ENCODE measurements at regions not wholly inside any gene's neighbourhood (a gene's known extent, or its start where the extent isn't known, plus 50 kb on each side); places are given as distances from the start of the nearest gene placed in this dataset.

DNA sequence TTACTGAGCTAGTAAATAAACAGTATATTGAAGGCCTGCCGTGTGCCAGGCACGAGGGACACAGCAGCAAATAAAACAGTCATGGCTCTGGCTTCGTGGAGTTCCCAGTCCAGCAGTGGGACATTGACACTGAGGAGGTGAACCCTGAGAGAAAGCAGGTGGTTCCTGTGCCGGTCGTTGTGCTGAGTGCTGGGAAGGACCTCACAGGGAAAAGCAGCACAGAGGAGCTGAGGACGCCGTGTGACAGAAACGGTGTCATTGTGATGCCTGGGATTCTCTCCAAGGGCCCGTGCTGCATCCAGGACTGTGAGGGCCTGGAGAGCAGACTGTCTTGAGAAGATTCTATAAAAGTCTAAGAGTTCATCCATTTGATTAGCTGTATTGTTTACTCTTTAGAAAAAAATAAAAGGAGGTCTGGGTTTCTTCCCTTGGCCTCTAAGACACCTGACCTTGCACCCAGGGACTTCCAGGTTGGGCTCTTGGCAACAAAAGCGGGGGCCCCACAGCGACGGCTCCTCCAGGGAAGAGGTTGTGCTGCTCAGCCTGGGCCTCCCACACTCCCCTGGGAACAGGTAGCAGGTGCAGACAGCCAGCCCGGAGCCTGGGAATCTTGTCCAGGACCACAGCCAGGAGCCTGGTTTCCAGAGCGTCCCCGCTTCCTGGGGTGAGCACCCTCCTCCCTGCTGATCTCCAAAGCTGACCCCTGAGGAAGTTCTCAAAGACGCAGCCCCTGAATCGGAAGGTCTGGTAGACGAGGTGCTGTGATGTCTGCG is 251.2 kb upstream of the PMEPA1 start:
- TF ChIP-seq CTCF (IDR thresholded peaks at IDR 0.05; ENCODE audit: low read length) (no peak), EZH2 (IDR thresholded peaks at IDR 0.05; ENCODE audit: borderline replicate concordance, low read length) (no peak)

Measured in OCI-LY1 (cell line).